ENCODE measurements at regions not wholly inside any gene's neighbourhood (a gene's known extent, or its start where the extent isn't known, plus 50 kb on each side); places are given as distances from the start of the nearest gene placed in this dataset.

GRCh38 chr10:7008645-7009044, 402.2 kb downstream of the SFMBT2 start:
- Histone ChIP-seq H3K4me3 (ENCODE audit: low read length in 3 of 3) (no peak overlapping the region), H3K36me3 (ENCODE audit: control insufficient read depth in 3 of 3, insufficient read depth in 3 of 3, low read length in 3 of 3) (no peaks in the 10 kb centered on the region), H3K9ac (ENCODE audit: low read depth in 1 of 3, low read length in 3 of 3) (no peak overlapping the region), H3K27me3 (ENCODE audit: control insufficient read depth in 3 of 3, insufficient read depth in 3 of 3, low read length in 3 of 3) (no peaks in the 10 kb centered on the region), H3K27ac (ENCODE audit: low read depth, low read length) (no peak overlapping the region), H3K9me3 (ENCODE audit: control insufficient read depth in 3 of 3, low read length in 3 of 3) (no peaks in the 10 kb centered on the region), H3K4me1 (ENCODE audit: control insufficient read depth in 3 of 3, insufficient read depth in 3 of 3, low read length in 3 of 3) (no peaks in the 10 kb centered on the region)

- Histone ChIP-seq H3K9me3 (ENCODE audit: control insufficient read depth in 3 of 3, low read length in 3 of 3) (no peaks in the 10 kb centered on the region), H3K4me3 (ENCODE audit: low read length in 3 of 3) (no peak overlapping the region), H3K4me1 (ENCODE audit: control insufficient read depth in 3 of 3, insufficient read depth in 3 of 3, low read length in 3 of 3) (no peaks in the 10 kb centered on the region), H3K27ac (ENCODE audit: low read depth, low read length) (no peak overlapping the region), H3K9ac (ENCODE audit: low read depth in 1 of 3, low read length in 3 of 3) (no peak overlapping the region), H3K36me3 (ENCODE audit: control insufficient read depth in 3 of 3, insufficient read depth in 3 of 3, low read length in 3 of 3) (no peaks in the 10 kb centered on the region), H3K27me3 (ENCODE audit: control insufficient read depth in 3 of 3, insufficient read depth in 3 of 3, low read length in 3 of 3) (peaks cover 0 to 4% (median 0%) of the 10 kb centered on the region in 3 donors)
Observed at GRCh38 chr10:7007600-7008190, 403.1 kb downstream of the SFMBT2 start.

- Histone ChIP-seq H3K36me3 (ENCODE audit: control insufficient read depth in 3 of 3, insufficient read depth in 3 of 3, low read length in 3 of 3) (no peaks in the 10 kb centered on the region), H3K27me3 (ENCODE audit: control insufficient read depth in 3 of 3, insufficient read depth in 3 of 3, low read length in 3 of 3) (peaks cover 0 to 7% (median 0%) of the 10 kb centered on the region in 3 donors), H3K4me3 (ENCODE audit: low read length in 3 of 3) (no peak overlapping the region), H3K27ac (ENCODE audit: low read depth, low read length) (no peak overlapping the region), H3K4me1 (ENCODE audit: control insufficient read depth in 3 of 3, insufficient read depth in 3 of 3, low read length in 3 of 3) (no peaks in the 10 kb centered on the region), H3K9ac (ENCODE audit: low read depth in 1 of 3, low read length in 3 of 3) (no peak overlapping the region), H3K9me3 (ENCODE audit: control insufficient read depth in 3 of 3, low read length in 3 of 3) (no peaks in the 10 kb centered on the region)
Observed at GRCh38 chr10:7006566-7006965, 404.3 kb downstream of the SFMBT2 start.

GRCh38 chr10:7003831-7004395, 406.9 kb downstream of the SFMBT2 start:
- no peak overlapping the region for H3K4me3 ChIP-seq (ENCODE audit: low read length in 3 of 3)
- H3K9me3 ChIP-seq (ENCODE audit: control insufficient read depth in 3 of 3, low read length in 3 of 3) = no peaks in the 10 kb centered on the region
- no peak overlapping the region for H3K9ac ChIP-seq (ENCODE audit: low read depth in 1 of 3, low read length in 3 of 3)
- no peaks in the 10 kb centered on the region for H3K4me1 ChIP-seq (ENCODE audit: control insufficient read depth in 3 of 3, insufficient read depth in 3 of 3, low read length in 3 of 3)
- H3K27ac ChIP-seq (ENCODE audit: low read depth, low read length) = no peak overlapping the region
- peaks cover 0 to 7% (median 0%) of the 10 kb centered on the region in 3 donors for H3K27me3 ChIP-seq (ENCODE audit: control insufficient read depth in 3 of 3, insufficient read depth in 3 of 3, low read length in 3 of 3)
- H3K36me3 ChIP-seq (ENCODE audit: control insufficient read depth in 3 of 3, insufficient read depth in 3 of 3, low read length in 3 of 3) = no peaks in the 10 kb centered on the region

GRCh38 chr10:7000061-7000460, 410.8 kb downstream of the SFMBT2 start:
- Histone ChIP-seq H3K9me3 (ENCODE audit: control insufficient read depth in 3 of 3, low read length in 3 of 3) (no peaks in the 10 kb centered on the region), H3K36me3 (ENCODE audit: control insufficient read depth in 3 of 3, insufficient read depth in 3 of 3, low read length in 3 of 3) (no peaks in the 10 kb centered on the region)

GRCh38 chr10:6999232-6999925, 411.5 kb downstream of the SFMBT2 start:
- Histone ChIP-seq H3K36me3 (ENCODE audit: control insufficient read depth in 3 of 3, insufficient read depth in 3 of 3, low read length in 3 of 3) (no peaks in the 10 kb centered on the region), H3K4me1 (ENCODE audit: control insufficient read depth in 3 of 3, insufficient read depth in 3 of 3, low read length in 3 of 3) (no peaks in the 10 kb centered on the region), H3K9ac (ENCODE audit: low read depth in 1 of 3, low read length in 3 of 3) (no peak overlapping the region), H3K9me3 (ENCODE audit: control insufficient read depth in 3 of 3, low read length in 3 of 3) (no peaks in the 10 kb centered on the region), H3K27ac (ENCODE audit: low read depth, low read length) (no peak overlapping the region), H3K4me3 (ENCODE audit: low read length in 3 of 3) (no peak overlapping the region), H3K27me3 (ENCODE audit: control insufficient read depth in 3 of 3, insufficient read depth in 3 of 3, low read length in 3 of 3) (peaks cover 0 to 9% (median 0%) of the 10 kb centered on the region in 3 donors)

More at GRCh38 chr10:7000061-7000460, 410.8 kb downstream of the SFMBT2 start:
- H3K4me1 ChIP-seq (ENCODE audit: control insufficient read depth in 3 of 3, insufficient read depth in 3 of 3, low read length in 3 of 3) = no peaks in the 10 kb centered on the region
- no peak overlapping the region for H3K27ac ChIP-seq (ENCODE audit: low read depth, low read length)
- H3K9ac ChIP-seq (ENCODE audit: low read depth in 1 of 3, low read length in 3 of 3) = no peak overlapping the region
- H3K4me3 ChIP-seq (ENCODE audit: low read length in 3 of 3) = no peak overlapping the region
- peaks cover 0 to 9% (median 0%) of the 10 kb centered on the region in 3 donors for H3K27me3 ChIP-seq (ENCODE audit: control insufficient read depth in 3 of 3, insufficient read depth in 3 of 3, low read length in 3 of 3)

- H3K9me3 ChIP-seq (ENCODE audit: control insufficient read depth in 3 of 3, low read length in 3 of 3) = no peaks in the 10 kb centered on the region
Observed at GRCh38 chr10:6997509-6997908, 413.3 kb downstream of the SFMBT2 start.

GRCh38 chr10:6996431-6996830, 414.4 kb downstream of the SFMBT2 start:
- Histone ChIP-seq H3K27me3 (ENCODE audit: control insufficient read depth in 3 of 3, insufficient read depth in 3 of 3, low read length in 3 of 3) (peaks cover 0 to 2% (median 0%) of the 10 kb centered on the region in 3 donors), H3K27ac (ENCODE audit: low read depth, low read length) (no peak overlapping the region)

More at GRCh38 chr10:6997509-6997908, 413.3 kb downstream of the SFMBT2 start:
- Histone ChIP-seq H3K4me1 (ENCODE audit: control insufficient read depth in 3 of 3, insufficient read depth in 3 of 3, low read length in 3 of 3) (no peaks in the 10 kb centered on the region), H3K27me3 (ENCODE audit: control insufficient read depth in 3 of 3, insufficient read depth in 3 of 3, low read length in 3 of 3) (peaks cover 0 to 3% (median 0%) of the 10 kb centered on the region in 3 donors), H3K27ac (ENCODE audit: low read depth, low read length) (no peak overlapping the region), H3K36me3 (ENCODE audit: control insufficient read depth in 3 of 3, insufficient read depth in 3 of 3, low read length in 3 of 3) (no peaks in the 10 kb centered on the region), H3K4me3 (ENCODE audit: low read length in 3 of 3) (no peak overlapping the region), H3K9ac (ENCODE audit: low read depth in 1 of 3, low read length in 3 of 3) (no peak overlapping the region)

GRCh38 chr10:6995831-6996230, 415.0 kb downstream of the SFMBT2 start:
- Histone ChIP-seq H3K4me1 (ENCODE audit: control insufficient read depth in 3 of 3, insufficient read depth in 3 of 3, low read length in 3 of 3) (no peaks in the 10 kb centered on the region), H3K27ac (ENCODE audit: low read depth, low read length) (no peak overlapping the region), H3K27me3 (ENCODE audit: control insufficient read depth in 3 of 3, insufficient read depth in 3 of 3, low read length in 3 of 3) (peaks cover 0 to 2% (median 0%) of the 10 kb centered on the region in 3 donors), H3K9me3 (ENCODE audit: control insufficient read depth in 3 of 3, low read length in 3 of 3) (no peaks in the 10 kb centered on the region), H3K36me3 (ENCODE audit: control insufficient read depth in 3 of 3, insufficient read depth in 3 of 3, low read length in 3 of 3) (no peaks in the 10 kb centered on the region), H3K9ac (ENCODE audit: low read depth in 1 of 3, low read length in 3 of 3) (no peak overlapping the region), H3K4me3 (ENCODE audit: low read length in 3 of 3) (no peak overlapping the region)

More at GRCh38 chr10:6996431-6996830, 414.4 kb downstream of the SFMBT2 start:
- Histone ChIP-seq H3K9ac (ENCODE audit: low read depth in 1 of 3, low read length in 3 of 3) (no peak overlapping the region), H3K4me1 (ENCODE audit: control insufficient read depth in 3 of 3, insufficient read depth in 3 of 3, low read length in 3 of 3) (no peaks in the 10 kb centered on the region), H3K9me3 (ENCODE audit: control insufficient read depth in 3 of 3, low read length in 3 of 3) (no peaks in the 10 kb centered on the region), H3K36me3 (ENCODE audit: control insufficient read depth in 3 of 3, insufficient read depth in 3 of 3, low read length in 3 of 3) (no peaks in the 10 kb centered on the region), H3K4me3 (ENCODE audit: low read length in 3 of 3) (no peak overlapping the region)

- Histone ChIP-seq H3K27me3 (ENCODE audit: control insufficient read depth in 3 of 3, insufficient read depth in 3 of 3, low read length in 3 of 3) (peaks cover 0 to 2% (median 0%) of the 10 kb centered on the region in 3 donors), H3K36me3 (ENCODE audit: control insufficient read depth in 3 of 3, insufficient read depth in 3 of 3, low read length in 3 of 3) (no peaks in the 10 kb centered on the region), H3K4me1 (ENCODE audit: control insufficient read depth in 3 of 3, insufficient read depth in 3 of 3, low read length in 3 of 3) (no peaks in the 10 kb centered on the region), H3K4me3 (ENCODE audit: low read length in 3 of 3) (no peak overlapping the region), H3K27ac (ENCODE audit: low read depth, low read length) (no peak overlapping the region), H3K9ac (ENCODE audit: low read depth in 1 of 3, low read length in 3 of 3) (no peak overlapping the region), H3K9me3 (ENCODE audit: control insufficient read depth in 3 of 3, low read length in 3 of 3) (no peaks in the 10 kb centered on the region)
Observed at GRCh38 chr10:6995341-6995740, 415.3 kb upstream of the PRKCQ start.
